HCEC 1CT (cell line): ENCODE measurements at regions not wholly inside any gene's neighbourhood (a gene's known extent, or its start where the extent isn't known, plus 50 kb on each side); places are given as distances from the start of the nearest gene placed in this dataset.
A peak's percentile ranks its signal among the peaks of the same experiment; 100 is the strongest.
"Not testable (repeated sequence)": the region's sequence is repeated elsewhere in the genome, so short reads cannot be mapped to it uniquely, and the experiment has no call there.

Experiments
- DNase-seq: peaks from one replicate; pipeline ENCODE4 v3.0.0-alpha.2; 2017

DNA sequence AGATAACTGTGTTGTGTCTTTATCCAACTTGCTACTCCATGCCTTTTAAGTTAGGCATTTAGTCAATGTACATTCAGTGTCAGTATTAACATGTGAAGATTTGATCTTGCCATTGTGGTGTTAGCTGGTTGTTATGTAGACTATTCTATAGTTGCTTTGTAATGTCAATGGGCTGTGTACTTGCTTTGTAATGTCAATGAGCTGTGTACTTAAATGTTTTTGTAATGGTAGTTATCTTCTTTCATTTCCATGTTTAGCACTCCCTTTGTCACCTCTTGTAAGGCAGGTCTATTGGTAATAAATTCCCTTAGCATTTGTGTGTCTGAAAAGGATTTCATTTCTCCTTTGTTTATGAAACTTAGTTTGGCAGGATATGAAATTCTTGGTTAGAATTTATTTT lies 53.4 kb downstream of the MC4R start:
- DNase-seq = no peak

DNA sequence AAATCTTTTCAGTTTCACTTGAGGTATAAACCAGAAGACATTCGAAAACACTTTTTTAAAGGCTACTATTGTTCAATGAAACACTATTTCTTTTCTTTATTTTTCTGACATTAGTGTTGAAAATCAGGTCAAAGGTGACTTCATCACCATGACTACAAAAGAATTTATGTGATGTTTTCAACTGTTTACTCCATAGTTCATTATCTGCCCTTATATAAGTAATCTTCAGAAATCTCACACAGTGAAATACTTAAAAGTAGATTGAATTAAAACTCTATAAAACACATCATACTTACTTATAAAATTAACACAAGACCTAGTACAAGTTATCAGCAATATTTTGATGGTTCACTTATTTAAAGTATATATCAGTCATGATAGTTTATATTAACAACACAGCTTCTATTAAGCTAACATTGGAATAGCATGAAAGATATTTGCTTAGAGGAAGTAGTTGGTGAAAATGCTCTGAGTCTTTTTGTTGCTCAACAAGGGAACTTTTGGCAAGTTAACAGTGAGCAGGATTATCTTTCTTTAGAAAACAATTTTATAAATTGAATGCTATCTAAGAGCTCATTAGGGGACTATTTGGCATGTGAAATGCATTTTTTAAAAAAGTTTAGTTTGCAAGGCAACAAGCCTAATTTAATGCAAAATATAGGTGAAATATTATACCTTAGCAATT lies 60.8 kb downstream of the MC4R start:
- DNase-seq = no peak

DNA sequence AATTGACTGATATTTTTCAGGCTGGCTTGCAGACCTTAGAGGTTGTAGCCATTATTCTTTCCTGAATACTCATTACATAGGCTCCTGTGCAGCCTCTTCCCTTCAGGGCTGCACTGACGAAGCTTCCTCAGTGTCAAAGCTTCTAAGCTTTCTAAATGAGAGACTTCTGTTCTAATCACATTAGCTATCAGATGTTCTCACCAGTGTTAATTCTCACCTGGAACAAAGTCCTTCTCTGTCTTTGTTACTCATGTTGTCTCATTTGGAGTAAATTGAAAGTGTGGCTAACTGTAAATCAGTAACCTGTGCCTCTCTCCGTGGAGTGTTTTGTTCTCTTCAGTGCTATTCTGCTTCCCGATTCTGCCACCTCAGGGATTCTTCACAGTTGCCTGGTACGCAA lies 76.9 kb downstream of the MC4R start:
- DNase-seq = no peak

DNA sequence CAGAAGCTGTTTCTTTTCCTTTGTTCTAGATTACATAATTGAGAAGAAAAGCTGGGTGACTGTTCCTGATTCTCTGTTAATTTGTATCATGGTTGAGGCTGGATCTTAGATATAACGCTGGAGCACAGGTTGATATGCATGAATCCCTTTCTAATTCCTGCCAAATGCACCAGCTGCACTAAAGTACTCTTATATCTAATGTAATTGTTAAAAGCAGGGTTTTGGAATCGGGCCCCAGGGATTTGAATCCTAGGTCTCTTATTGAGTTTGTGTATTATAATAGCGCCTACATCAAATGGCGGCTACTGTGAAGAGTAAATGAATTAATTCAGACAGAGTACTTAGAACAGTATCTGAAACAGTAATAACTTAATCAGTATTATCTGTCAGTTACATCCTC lies 80.4 kb downstream of the MC4R start:
- no peak for DNase-seq

DNA sequence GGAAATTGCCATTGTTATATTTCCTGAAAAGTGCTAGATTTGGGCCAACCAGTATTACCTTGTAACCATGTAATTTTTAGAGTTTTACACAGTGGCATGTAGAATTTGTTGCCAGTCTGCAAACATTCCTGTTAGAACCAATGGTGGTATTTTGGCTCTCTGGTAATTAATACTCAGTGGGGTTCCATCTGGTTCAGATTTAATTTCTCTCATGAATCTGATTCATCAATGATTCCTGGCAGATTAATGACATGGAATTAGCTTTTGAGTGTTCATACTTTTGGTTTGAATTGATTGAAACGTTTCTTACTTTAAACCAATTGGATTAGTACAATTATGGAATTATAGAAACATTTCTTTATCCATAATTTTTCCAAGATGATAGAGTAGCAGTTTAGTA lies 93.2 kb downstream of the MC4R start:
- no peak for DNase-seq

DNA sequence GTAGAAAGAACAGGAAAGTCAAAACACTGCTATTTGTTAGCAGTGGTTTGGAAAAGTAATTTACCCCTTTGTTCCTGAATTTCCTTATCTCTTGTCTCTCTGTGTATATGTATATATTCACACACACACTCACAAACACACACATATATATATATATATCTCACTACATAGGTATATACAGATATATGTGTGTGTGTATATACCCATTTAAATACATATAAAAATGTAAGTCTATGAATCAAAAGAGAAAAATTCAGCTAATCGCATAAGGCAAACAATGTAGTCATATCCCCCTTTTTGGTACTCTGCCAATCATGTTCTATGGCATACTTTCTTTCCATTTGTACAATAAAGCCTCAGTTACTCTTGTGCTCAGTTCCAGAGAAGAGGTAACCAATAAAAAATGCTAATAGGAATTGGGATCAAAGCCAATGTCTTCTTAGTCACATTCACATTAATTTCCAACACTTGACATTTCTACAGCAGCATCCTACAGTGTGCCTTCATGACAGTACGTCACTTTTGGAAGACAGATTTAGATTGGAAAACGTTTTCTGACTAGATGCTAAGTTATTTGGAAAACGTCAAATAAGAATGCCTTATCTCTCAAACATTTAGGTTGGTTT lies 94.6 kb downstream of the MC4R start:
- DNase-seq = no peak

DNA sequence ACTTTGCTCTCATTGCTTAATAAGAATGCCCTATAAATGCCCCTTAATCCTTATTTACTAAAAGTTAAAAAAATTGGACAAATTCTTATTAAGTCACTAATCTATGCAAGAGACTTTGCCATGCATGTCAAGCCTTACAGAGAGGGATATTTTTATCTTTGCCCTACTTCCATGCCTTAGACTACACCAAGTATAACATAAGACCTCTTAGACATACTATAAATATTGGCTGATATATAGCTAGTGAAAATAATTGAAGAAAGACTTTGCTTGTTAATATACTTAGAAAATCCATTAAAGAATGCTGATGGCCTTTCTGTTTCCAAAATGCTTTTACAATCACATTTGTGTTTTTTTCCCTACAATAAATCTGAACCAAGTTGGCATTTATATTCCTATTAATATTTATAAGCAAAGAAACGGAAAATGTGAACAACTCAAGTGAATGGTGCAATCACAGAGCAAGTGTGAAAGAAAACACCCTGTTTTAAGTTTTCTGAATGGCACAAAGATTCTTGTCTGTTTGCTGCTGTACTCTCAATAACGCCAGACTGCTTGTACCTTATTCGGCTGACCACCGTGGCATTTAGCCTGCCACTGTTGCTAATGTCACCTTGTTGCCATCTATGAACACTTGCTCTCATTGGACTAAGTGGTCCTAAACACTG lies 105.0 kb downstream of the MC4R start:
- DNase-seq = no peak

DNA sequence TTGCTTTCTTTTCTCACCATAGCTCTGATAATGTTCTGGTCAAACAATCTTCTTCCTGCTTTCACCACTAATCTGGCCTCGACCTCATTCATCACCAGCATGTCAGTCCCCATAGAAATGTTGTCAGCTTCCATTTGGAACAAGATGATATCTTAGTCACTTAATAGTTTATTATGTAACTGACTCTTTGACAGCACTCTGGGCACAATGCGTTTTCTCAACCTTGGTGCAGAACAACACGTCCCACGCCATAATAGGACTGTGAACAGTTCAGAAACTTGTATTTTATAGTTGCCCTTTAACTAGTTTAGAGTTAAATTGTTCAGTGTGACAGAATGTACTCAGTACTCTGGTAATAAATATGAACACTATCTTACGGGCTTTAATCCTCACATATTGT lies 106.0 kb downstream of the MC4R start:
- DNase-seq = no peak

DNA sequence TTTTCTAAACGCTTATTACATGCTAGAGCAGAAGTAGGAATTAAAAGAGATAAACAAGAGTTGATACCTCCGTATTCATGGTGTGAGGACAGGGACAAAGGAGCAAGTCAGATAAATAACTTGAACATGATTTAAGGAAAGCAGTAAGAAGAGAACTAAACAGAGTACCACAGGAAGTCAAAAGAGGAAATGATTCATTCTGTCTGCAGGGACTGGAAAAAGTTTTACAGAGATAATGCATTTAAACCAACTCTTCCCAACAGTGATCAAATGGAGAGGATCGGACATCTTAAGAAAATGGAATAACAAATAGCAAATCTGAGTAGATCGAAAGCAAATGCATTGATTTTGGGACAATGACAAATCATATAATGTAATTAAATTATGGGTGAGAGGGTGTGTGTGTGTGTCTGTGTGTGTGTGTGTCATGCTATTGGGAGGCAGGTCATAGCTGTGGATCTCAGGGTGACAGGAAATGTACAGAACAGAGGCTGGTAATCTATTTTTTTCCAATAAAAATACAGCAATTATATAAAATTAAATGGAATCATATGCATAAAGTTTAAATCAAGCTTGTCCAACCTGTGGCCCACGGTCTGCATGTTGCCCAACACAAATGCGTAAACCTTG lies 113.4 kb downstream of the MC4R start:
- peak; percentile 25 for DNase-seq

DNA sequence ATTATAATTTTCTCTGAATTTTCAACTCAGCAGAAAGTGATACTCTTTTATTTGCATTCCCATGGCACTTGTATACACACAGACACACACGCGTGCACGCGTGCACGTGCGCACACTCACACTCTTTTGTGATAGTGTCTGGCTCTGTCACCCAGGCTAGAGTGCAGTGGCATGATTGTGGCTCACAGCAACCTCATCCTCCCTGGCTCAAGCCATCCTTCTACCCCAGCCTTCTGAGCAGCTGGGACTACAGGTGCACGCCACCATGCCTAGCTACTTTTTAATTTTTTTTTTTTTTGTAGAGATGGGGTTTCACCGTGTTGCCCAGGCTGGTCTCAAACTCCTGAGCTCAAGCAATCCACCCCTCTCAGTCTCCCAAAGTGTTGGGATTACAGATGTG lies 123.2 kb downstream of the MC4R start:
- DNase-seq = no peak

DNA sequence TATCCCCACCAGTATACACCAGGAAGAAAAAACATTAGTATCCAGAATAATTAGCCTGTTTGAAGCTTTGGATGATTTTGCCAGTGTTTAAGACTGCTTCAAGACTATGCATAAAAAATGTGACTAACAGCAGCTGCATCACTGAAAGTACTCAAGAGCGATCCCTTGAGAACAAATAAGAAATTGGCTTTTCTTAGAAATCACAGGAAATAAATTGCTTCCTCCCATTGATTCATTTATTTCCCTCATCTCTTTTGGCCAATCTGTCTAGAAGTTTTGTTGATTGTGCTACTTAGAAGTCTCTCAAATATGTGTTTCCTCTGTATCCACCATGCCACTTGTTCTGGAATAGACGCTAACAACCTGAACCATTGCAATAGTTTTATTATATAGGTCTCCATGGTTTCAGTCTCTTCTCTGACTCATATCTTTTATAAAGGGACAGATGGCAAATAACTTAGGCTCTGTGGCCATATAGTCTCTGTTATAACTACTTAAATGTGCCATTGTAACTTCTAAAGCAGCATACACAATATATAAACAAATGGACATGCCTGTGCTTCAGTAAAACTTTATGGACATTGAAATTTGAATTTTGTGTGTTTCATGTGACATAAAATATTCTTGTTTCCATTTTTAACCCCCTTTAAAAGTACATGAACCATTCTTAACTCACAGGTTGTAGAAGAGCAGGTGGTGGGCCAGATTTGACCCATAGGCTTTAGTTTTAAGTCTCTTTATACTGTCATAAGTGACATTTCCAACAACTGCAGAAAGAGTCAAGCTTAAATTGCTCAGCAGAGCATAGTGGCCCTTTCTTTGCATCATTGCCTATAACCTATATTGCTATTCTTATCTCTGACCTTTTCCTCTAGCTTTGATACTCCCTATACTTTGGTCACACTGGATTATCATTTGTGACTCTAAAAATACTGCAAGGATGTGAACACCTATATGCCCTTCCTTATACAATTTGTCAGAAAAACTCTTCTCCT lies 123.9 kb downstream of the MC4R start:
- DNase-seq = no peak

DNA sequence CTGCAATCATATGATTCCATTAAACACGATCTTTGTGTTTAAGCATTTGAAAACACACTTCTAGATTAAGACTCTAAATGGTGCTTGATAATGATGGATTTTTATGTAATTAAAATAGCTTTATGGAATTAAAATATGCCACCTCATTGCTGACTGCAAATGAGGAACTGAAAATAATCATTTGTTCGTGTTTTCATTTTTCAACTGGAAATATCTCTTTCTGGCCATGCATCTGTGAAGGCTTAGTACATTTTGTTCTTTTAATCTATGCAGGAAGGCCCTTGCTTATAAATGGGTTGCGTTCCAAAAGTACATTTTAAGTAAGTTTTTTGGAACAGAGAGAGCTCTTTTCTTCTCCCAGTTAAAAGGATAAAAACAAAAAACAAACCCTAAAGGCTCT lies 125.5 kb downstream of the MC4R start:
- no peak for DNase-seq

DNA sequence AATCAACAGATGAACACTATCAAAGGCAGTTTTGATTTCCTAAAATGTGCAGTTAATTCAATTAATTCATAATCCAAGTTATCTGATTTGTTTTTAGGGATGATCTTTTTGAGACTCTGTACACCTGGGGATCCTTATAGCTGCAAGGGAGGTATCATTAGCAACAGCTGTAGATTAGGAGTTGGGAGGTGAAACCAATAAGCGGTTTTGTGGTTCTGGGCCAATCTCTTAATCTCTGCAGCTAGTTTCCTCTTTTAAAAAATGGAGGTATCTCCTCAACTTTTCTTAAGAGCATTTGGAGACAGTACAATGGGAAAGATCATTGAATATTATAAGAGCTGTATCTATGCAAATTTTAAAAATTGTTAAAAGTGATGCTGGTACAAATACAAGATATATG lies 126.0 kb downstream of the MC4R start:
- no peak for DNase-seq

DNA sequence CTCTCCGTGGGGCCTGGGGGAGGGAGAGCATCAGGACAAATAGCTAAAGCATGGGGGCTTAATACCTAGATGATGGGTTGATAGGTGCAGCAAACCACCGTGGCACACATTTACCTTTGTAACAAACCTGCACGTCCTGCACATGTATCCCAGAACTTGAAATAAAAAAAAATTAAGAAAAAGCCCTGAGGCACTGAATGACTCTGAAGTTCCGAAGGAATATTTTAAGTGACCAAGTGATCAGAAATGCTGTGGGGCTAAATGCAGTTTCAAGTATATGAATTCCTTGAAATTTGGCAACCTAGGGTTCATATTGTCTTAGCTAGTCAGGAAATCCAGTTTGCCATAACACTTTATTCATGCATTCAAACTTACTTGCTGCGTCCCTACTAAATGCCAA lies 127.5 kb downstream of the MC4R start:
- DNase-seq = no peak

DNA sequence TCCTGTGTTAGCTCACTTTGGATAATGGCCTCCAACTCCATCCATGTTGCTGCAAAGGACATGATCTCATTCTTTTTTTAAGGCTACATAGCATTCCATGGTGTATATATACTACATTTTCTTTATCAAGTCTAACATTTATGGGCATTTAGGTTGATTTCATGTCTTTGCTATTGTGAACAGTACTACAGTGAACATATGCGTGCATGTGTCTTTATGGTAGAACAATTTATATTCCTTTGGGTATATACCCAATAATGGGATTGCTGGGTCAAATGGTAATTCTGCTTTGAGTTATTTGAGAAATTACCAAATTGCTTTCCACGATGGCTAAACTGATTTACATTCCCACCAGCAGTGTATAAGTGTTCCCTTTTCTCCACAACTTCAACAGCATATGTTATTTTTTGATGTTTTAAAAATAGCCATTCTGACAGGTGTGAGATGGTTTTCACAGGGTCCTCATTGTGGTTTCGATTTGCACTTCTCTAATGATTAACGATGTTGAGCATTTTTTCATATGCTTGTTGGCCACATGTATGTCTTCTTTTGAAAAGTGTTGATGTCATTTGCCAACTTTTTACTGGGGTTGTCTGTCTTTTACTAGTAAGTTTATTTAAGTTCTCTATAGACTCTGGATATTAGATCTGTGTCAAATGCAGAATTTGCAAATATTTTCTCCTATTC lies 133.4 kb downstream of the MC4R start:
- DNase-seq = not testable (repeated sequence)

DNA sequence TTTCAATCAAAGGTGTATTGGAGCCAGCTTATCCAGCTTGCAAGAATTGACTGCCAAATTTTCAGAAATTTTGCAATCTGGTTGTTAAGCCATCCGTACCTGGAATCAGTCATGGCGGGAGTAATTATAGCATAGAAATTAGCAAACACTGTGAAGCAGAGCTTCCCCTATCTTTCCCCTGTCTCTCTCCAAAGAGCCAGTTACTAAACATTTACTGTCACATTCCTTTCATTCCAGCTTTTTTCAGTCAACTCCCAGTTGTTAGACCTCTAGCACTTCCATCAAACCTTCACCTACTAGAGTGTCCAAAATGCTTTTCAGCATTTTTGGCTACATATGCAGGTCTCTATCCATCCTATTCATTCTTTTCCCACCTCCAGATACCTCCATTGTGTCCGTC lies 137.4 kb downstream of the MC4R start:
- DNase-seq = no peak

DNA sequence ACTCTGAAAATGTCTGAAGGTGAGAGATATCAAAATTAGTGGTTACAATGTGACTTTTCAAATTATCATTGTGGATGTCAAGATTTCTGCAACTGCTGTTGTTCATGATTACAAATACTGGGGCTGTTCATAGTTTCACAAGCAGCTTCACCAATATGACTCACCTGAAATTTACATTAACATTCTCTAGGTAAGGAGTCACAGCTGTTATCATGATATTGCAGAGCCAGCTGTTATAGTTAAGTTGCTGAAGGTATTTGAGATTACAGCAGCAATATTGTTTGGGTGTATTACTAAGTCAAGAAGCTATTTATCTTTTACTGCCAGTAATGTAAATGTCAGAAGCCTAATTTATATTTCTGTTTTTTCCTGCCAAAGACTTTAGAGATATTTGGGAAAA lies 140.0 kb downstream of the MC4R start:
- DNase-seq = peak; percentile 12

DNA sequence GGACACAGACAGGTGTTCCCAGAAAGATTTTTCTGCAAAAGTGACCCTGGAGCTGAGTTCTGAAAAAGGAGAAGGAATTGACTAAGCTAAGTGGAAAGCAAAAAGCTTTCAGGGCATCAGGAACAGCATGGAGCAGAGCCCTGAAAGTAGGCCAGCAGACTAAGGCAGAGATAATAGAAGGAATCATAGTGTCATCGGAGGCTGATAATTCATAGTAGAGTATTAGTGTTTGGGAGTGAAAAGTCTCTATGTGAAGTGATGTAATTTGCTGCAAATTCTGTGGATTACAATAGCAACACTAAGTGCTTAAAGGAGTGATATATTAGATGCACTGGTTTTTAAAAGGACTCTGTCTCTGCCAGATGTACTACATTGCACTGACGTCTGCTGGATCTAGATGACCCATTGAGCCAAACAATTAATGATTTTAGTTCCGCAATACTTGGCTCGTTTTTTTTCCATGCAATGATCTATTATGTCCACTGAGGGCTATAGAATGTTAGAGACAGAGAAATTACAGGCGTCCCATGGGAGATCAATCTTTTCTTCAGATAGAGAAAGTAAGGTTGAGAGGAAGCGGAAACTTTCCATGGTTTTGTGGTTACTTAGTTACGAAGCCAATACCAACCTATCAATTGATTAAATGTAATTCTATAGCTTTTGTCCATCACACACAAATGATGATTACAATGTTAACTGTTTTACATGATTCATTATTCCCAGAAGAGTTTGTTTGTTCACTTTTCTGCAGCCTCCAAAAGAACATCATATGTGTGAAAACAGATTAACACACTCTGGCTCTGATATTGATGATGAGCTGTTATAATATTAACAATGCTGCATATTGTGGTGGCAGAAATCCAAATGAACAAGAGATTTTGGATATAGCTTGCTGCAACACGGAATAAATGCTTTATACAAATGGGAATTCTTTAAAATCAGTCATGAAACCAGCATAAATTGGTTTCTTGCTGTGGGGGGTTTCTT lies 143.7 kb downstream of the MC4R start:
- no peak for DNase-seq

DNA sequence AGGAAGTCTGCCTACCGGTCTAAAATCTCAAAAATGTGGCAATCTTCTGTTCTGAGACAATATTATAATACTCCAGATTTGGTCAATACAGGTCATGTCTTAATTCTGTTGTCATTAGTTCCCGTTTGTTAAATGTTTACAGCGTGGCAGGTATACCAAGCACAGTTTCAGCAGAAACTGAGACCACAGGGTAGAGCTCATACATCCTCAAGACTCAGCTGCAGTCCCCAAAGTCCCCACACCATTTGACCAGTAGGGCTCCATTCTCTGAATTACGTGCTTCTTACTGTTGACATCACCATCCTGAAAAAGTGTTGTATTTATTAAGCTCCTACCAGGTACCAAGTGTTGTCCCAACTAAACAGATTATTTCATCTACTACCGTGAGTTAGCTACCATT lies 157.1 kb downstream of the MC4R start:
- no peak for DNase-seq

DNA sequence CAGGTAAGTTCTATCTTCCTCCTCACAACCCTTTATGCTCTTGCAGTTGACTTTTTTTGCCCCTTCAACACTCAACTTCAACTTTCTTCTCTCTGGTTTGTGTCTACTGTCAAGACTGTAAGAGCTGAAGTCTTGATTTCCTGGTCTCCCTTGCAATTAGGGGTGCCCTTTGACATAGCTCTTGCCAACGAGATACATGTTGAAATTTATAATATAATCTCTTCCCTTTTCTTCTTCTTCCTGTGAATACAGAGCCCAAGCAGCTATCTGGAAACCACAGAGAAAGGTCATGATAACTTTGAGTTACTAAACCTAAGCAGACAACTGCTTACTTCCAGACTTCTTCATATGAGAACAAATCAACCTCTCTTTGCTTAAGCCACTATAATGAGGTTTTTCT lies 163.5 kb downstream of the MC4R start:
- DNase-seq = no peak

DNA sequence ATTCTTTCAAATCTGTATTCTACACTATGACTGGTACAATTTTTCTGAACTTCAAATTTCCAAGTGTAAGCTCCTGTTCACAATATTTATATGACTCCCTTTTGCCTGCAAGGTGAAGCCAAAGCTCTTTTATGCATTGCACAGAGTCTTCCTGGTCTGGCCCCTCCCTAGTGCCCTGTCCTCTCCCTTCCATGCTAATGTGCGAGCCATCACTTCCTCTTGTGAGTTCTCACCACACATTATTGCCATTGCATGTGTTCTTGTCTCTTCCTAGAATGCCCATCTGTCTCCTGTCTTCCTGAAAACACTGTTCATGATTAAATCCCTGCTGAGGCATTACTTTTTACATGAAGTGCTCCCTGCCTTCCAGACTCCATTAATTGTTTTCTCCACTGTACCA lies 169.9 kb downstream of the MC4R start:
- no peak for DNase-seq
